ENCODE measurements at regions not wholly inside any gene's neighbourhood (a gene's known extent, or its start where the extent isn't known, plus 50 kb on each side); places are given as distances from the start of the nearest gene placed in this dataset.

- ATAC-seq (no peak), DNase-seq (ENCODE audit: low read depth in 1 of 2, low spot score in 1 of 2) (no peak), FAIRE-seq (no peak)
- TF ChIP-seq SMC3 (IDR thresholded peaks at IDR 0.05): no peak
- no peak for TF ChIP-seq CHD4 (IDR thresholded peaks at IDR 0.05; ENCODE audit: borderline replicate concordance)
- no peak for TF ChIP-seq GATA3 (IDR thresholded peaks at IDR 0.05; ENCODE audit: borderline replicate concordance)
- no peak for TF ChIP-seq BCL3 (IDR thresholded peaks at IDR 0.05)
- no peak for TF ChIP-seq HOXB13 (CRISPR knock-in tag; IDR thresholded peaks at IDR 0.05; ENCODE audit: low read depth)
- no peak for TF ChIP-seq HEYL (CRISPR knock-in tag; IDR thresholded peaks at IDR 0.05)
- no peak for TF ChIP-seq REST (IDR thresholded peaks at IDR 0.05)
- TF ChIP-seq BHLHE40 (IDR thresholded peaks at IDR 0.05; ENCODE audit: low read depth, low read length): no peak
- no peak for TF ChIP-seq RCOR1 (IDR thresholded peaks at IDR 0.05; ENCODE audit: low read depth, low read length)
- no peak for TF ChIP-seq CTCF (IDR thresholded peaks at IDR 0.05)
- no peak for TF ChIP-seq MAFK (IDR thresholded peaks at IDR 0.05; ENCODE audit: partially characterized antibody)
- no peak for TF ChIP-seq RNF2 (IDR thresholded peaks at IDR 0.05; ENCODE audit: borderline replicate concordance, low read depth)
- TF ChIP-seq POLR2AphosphoS2 (conservative IDR thresholded peaks at IDR 0.05; ENCODE audit: low read length): no peak
- TF ChIP-seq ZNF302 (CRISPR knock-in tag; IDR thresholded peaks at IDR 0.05): no peak
- no peak for TF ChIP-seq HOXB5 (CRISPR knock-in tag; IDR thresholded peaks at IDR 0.05)
- no peak for TF ChIP-seq TFCP2L1 (CRISPR knock-in tag; IDR thresholded peaks at IDR 0.05)
- TF ChIP-seq ZFP36 (IDR thresholded peaks at IDR 0.05; ENCODE audit: borderline replicate concordance, partially characterized antibody): no peak
- no peak for TF ChIP-seq ZSCAN20 (CRISPR knock-in tag; IDR thresholded peaks at IDR 0.05)
- TF ChIP-seq TP53 (CRISPR knock-in tag; IDR thresholded peaks at IDR 0.05): no peak
- ChIA-PET CTCF (interaction anchor here (1.7 kb wide), 1 partner anchor 182 kb away, joined by 3 read pairs; no protein-coding TSS in a partner anchor), POLR2A (no interaction called here)
- H3K4me1 ChIP-seq: no peaks in the 10 kb centered on the region
- peaks cover 9% of the 10 kb centered on the region for H3K9me3 ChIP-seq
- H3K27ac ChIP-seq: no peak overlapping the region
- WGBS (ENCODE audit: missing lambda C conversion rate): 39% methylated on average over 3 of the region's 7 CpGs
- H3K4me2 ChIP-seq: no peak overlapping the region
- H3K4me3 ChIP-seq: no peak overlapping the region
Measured at GRCh38 chr9:135230386-135230765, 142.9 kb downstream of the OLFM1 start.

GRCh38 chr9:135230817-135231520 lies 143.5 kb downstream of the OLFM1 start:
- no peak for FAIRE-seq
- CTCF ChIA-PET: interaction anchor here (1.7 kb wide), 1 partner anchor 181 kb away, joined by 3 read pairs; no protein-coding TSS in a partner anchor
- Histone ChIP-seq H3K9me3 (peaks cover 9% of the 10 kb centered on the region), H3K4me2 (no peak overlapping the region), H3K4me1 (no peaks in the 10 kb centered on the region), H3K4me3 (no peak overlapping the region), H3K27ac (no peak overlapping the region)
- POLR2A ChIA-PET: no interaction called here
- 15% methylated on average over 10 of the region's 10 CpGs for WGBS (ENCODE audit: missing lambda C conversion rate)
- no peak for DNase-seq (ENCODE audit: low read depth in 1 of 2, low spot score in 1 of 2)
- ATAC-seq: no peak
- no peak for TF ChIP-seq FOSB (CRISPR knock-in tag; IDR thresholded peaks at IDR 0.05)
- no peak for TF ChIP-seq E2F6 (IDR thresholded peaks at IDR 0.05; ENCODE audit: borderline replicate concordance, low read depth)
- TF ChIP-seq SMC3 (IDR thresholded peaks at IDR 0.05): no peak
- TF ChIP-seq HDAC2 (IDR thresholded peaks at IDR 0.05): no peak
- TF ChIP-seq BHLHE40 (IDR thresholded peaks at IDR 0.05; ENCODE audit: low read depth, low read length): no peak
- TF ChIP-seq ZSCAN20 (CRISPR knock-in tag; IDR thresholded peaks at IDR 0.05): no peak
- TF ChIP-seq JUN (IDR thresholded peaks at IDR 0.05): no peak
- no peak for TF ChIP-seq REST (IDR thresholded peaks at IDR 0.05)
- TF ChIP-seq ELK1 (IDR thresholded peaks at IDR 0.05; ENCODE audit: low read depth, low read length): no peak
- TF ChIP-seq RCOR1 (IDR thresholded peaks at IDR 0.05; ENCODE audit: low read depth, low read length): no peak

Measured in A549 (cell line).